K562 (cell line): ENCODE measurements at regions not wholly inside any gene's neighbourhood (a gene's known extent, or its start where the extent isn't known, plus 50 kb on each side); places are given as distances from the start of the nearest gene placed in this dataset.

Experiments
- ATAC-seq: fragments of 200-7000 bp; cut with Tn5 transposase; 3 replicates; pipeline ENCODE4 v1.9.1; 2020; ENCODE audit warnings: moderate library complexity
- BruUV-seq: library from RNA; stranded (reverse); fragments of 400-500 nt; replicated peaks from 2 replicates; lab custom pipeline; 2021; lab: Mats Ljungman, UMichigan
- CTCF ChIA-PET: fragments of 300-600 bp; formaldehyde crosslinking; extraction: SDS; loops from one replicate; lab custom pipeline; 2021; ENCODE audit warnings: low intra/inter-chr PET ratio; lab: Yijun Ruan, JAX
- POLR2A ChIA-PET: fragments of 300-600, 350-650 bp; sonication (Branson Sonifier 250); formaldehyde crosslinking; extraction: SDS; loops from one replicate; lab custom pipeline; 2021; ENCODE audit warnings: antibody characterized with exemption, inconsistent platforms; lab: Yijun Ruan, JAX
- DNase-seq, 4 experiments: peaks; one replicate each; pipeline versions ENCODE4 v3.0.0 to v3.0.0-alpha.2; 2011 to 2018; ENCODE audit warnings: low spot score in 3 of 4, mixed read lengths in 3 of 4; ENCODE audit errors: extremely low read depth in 1 of 4
- FAIRE-seq: peaks from 2 replicates; lab custom pipeline; 2011; peaks lifted over from hg19 to GRCh38; lab: Jason Lieb, UNC
- H2AFZ ChIP-seq: 2 replicates; pipeline ENCODE4 v1.6.0; 2011; ENCODE audit warnings: low read depth, low read length, control low read depth, inconsistent platforms
- H3K27ac ChIP-seq: fragments of 200-600 bp; 3 replicates; pipeline ENCODE4 v1.8.0; 2011; ENCODE audit warnings: low read depth, mild to moderate bottlenecking, control low read depth, inconsistent platforms, low read length, moderate library complexity, mixed read lengths; ENCODE audit errors: extremely low read depth
- H3K27me3 ChIP-seq, 2 experiments: fragments of 300-600 bp in 1 of 2; 2 replicates in 1 of 2; 3 replicates in 1 of 2; pipeline versions ENCODE4 v1.6.0 to v1.8.0; 2011; ENCODE audit warnings: inconsistent platforms in 2 of 2, low read length in 2 of 2, mild to moderate bottlenecking in 1 of 2, mixed read lengths in 1 of 2, moderate library complexity in 1 of 2; ENCODE audit not compliant: control insufficient read depth in 2 of 2, insufficient read depth in 2 of 2
- H3K36me3 ChIP-seq: fragments of 300-600 bp; 3 replicates; pipeline ENCODE4 v1.8.0; 2011; ENCODE audit warnings: mild to moderate bottlenecking, low read length, inconsistent platforms; ENCODE audit not compliant: control insufficient read depth, insufficient read depth
- H3K4me1 ChIP-seq, 2 experiments: fragments of 200-600 bp in 1 of 2; replicated peaks in 1 of 2; 2 replicates in 1 of 2; 3 replicates in 1 of 2; pipeline versions ENCODE4 v1.5.1 to v1.8.0; 2011; ENCODE audit warnings: inconsistent platforms in 2 of 2, low read length in 2 of 2, mild to moderate bottlenecking in 1 of 2, mixed read lengths in 1 of 2, moderate library complexity in 1 of 2; ENCODE audit not compliant: control insufficient read depth in 2 of 2, insufficient read depth in 2 of 2
- H3K4me2 ChIP-seq: 2 replicates; pipeline ENCODE4 v1.6.1; 2011; ENCODE audit warnings: low read length, control low read depth, inconsistent platforms, mixed read lengths; ENCODE audit not compliant: insufficient read depth
- H3K4me3 ChIP-seq: fragments of 200-600 bp; sonication (generic), shearing (Covaris generic); 2 replicates; pipeline ENCODE4 v1.5.1; 2016; ENCODE audit warnings: control low read depth, inconsistent platforms
- H3K79me2 ChIP-seq: fragments of 200-600 bp; 3 replicates; pipeline ENCODE4 v1.8.0; 2011; ENCODE audit warnings: low read length, inconsistent platforms; ENCODE audit not compliant: control insufficient read depth, insufficient read depth
- H3K9ac ChIP-seq, 2 experiments: 2 replicates each; pipeline versions ENCODE4 v1.6.0 to v1.6.1; 2011; ENCODE audit warnings: low read depth in 2 of 2, low read length in 2 of 2, control low read depth in 1 of 2, inconsistent platforms in 1 of 2, mild to moderate bottlenecking in 1 of 2, mixed read lengths in 1 of 2; ENCODE audit not compliant: insufficient read depth in 1 of 2
- H3K9me1 ChIP-seq: one replicate; pipeline ENCODE4 v1.6.0; 2011; ENCODE audit warnings: inconsistent platforms, mild to moderate bottlenecking, low read length, moderate library complexity; ENCODE audit not compliant: control insufficient read depth, insufficient read depth
- H3K9me3 ChIP-seq: replicated peaks from 2 replicates; pipeline ENCODE4 v1.5.1; 2011; ENCODE audit warnings: low read depth, low read length, inconsistent platforms; ENCODE audit not compliant: control insufficient read depth, insufficient read depth
- H4K20me1 ChIP-seq: replicated peaks from 2 replicates; pipeline ENCODE4 v1.6.1; 2011; ENCODE audit warnings: low read length, inconsistent platforms, mixed read lengths; ENCODE audit not compliant: control insufficient read depth, insufficient read depth
- ARID2 ChIP-seq: fragments of 450-650 bp; IDR thresholded peaks from 2 replicates; pipeline ENCODE4 v1.6.1; 2017; ENCODE audit warnings: antibody characterized with exemption, mild to moderate bottlenecking
- E2F5 ChIP-seq: sonication (generic); formaldehyde crosslinking; IDR thresholded peaks from 2 replicates; pipeline ENCODE4 v1.8.0; 2022; ENCODE audit warnings: mild to moderate bottlenecking, missing genetic modification reagents
- EHMT2 ChIP-seq: fragments of 450-650 bp; IDR thresholded peaks from 2 replicates; pipeline ENCODE4 v1.6.1; 2018; ENCODE audit warnings: antibody characterized with exemption
- ELF2 ChIP-seq: fragments of 250-450 bp; sonication (Bioruptor Pico); IDR thresholded peaks from 2 replicates; pipeline ENCODE4 v1.5.0; 2021; ENCODE audit warnings: mild to moderate bottlenecking
- HLTF ChIP-seq: fragments of 450-650 bp; IDR thresholded peaks from 2 replicates; pipeline ENCODE4 v1.6.1; 2016
- KDM1A ChIP-seq, 2 experiments: fragments of 450-650 bp; IDR thresholded peaks; 2 replicates each; pipeline ENCODE4 v1.6.1; 2016; ENCODE audit warnings: mild to moderate bottlenecking in 2 of 2
- KDM2B ChIP-seq: fragments of 250-450 bp; sonication (Bioruptor Pico); IDR thresholded peaks from 2 replicates; pipeline ENCODE4 v1.8.0; 2021; ENCODE audit warnings: mild to moderate bottlenecking, moderate library complexity
- SREBF2 ChIP-seq: sonication (generic); formaldehyde crosslinking; IDR thresholded peaks from 2 replicates; pipeline ENCODE4 v1.4.0; 2020; ENCODE audit warnings: mild to moderate bottlenecking, missing genetic modification reagents
- TRIM24 ChIP-seq, 2 experiments: fragments of 450-650 bp; IDR thresholded peaks; 2 replicates each; pipeline ENCODE4 v1.6.1; 2016
- XRCC5 ChIP-seq: fragments of 200-400 bp; formaldehyde crosslinking; IDR thresholded peaks from 2 replicates; pipeline ENCODE4 v1.6.1; 2017; ENCODE audit warnings: low read depth, mild to moderate bottlenecking, low read length
- WGBS: fragments of 100-300 bp; shearing (Covaris generic); methylation state at CpG from one replicate; pipeline ENCODE4 v1.1.6; 2016; ENCODE audit warnings: low coverage, mixed read lengths; ENCODE audit not compliant: insufficient coverage; ENCODE audit errors: missing lambda C conversion rate; 5-methylcytosine and 5-hydroxymethylcytosine counted together
- in situ Hi-C: fragments of 300-500 bp; cut with MboI; formaldehyde crosslinking; loops from 4 replicates; pipeline ENCODE4 v1.15.0; 2018; ENCODE audit warnings: inconsistent platforms, mixed read lengths
- intact Hi-C: fragments of 100-400 bp; cut with micrococcal nuclease; formaldehyde crosslinking; loops from 2 replicates; pipeline ENCODE4 v1.14.2; 2022

- no peak overlapping the region for H2AFZ ChIP-seq
- 2% methylated on average over 2 of the region's 2 CpGs for WGBS
- H3K79me2 ChIP-seq, result no peaks in the 10 kb centered on the region
- peaks cover 5% of the 10 kb centered on the region in 2 experiments; a peak in 2 of 5 replicates for H3K27me3 ChIP-seq
- CTCF ChIA-PET, result no interaction called here
- BruUV-seq, result no TSS peak
- TF ChIP-seq KDM2B (no peak), E2F5 (CRISPR knock-in tag) (no peak), XRCC5 (no peak), KDM1A (IDR thresholded peaks at IDR 0.05) (no peak), ARID2 (no peak), HLTF (no peak), SREBF2 (no peak), EHMT2 (no peak), ELF2 (no peak), TRIM24 (IDR thresholded peaks at IDR 0.05) (no peak)
- TF ChIP-seq, all 486 proteins: peak for 0
- H3K4me3 ChIP-seq, result no peak overlapping the region
- no peaks in the 10 kb centered on the region for H3K36me3 ChIP-seq
- POLR2A ChIA-PET, result interaction anchor here (1.9 kb wide), 1 partner anchor 12 kb away, joined by 6 read pairs; no protein-coding TSS in a partner anchor
- H3K4me2 ChIP-seq, result no peak overlapping the region
- H3K4me1 ChIP-seq, result no peaks in the 10 kb centered on the region
- H3K27ac ChIP-seq, result no peak overlapping the region
- no peaks in the 10 kb centered on the region for H3K9me3 ChIP-seq
- DNase-seq (no peak), ATAC-seq (no peak), FAIRE-seq (no peak)
- no peaks in the 10 kb centered on the region; the same call in 1 of the 2 replicates for H4K20me1 ChIP-seq
- intact Hi-C loops (no loop called here), in situ Hi-C loops (no loop called here)
- H3K9ac ChIP-seq, result no peak overlapping the region
- no peaks in the 10 kb centered on the region for H3K9me1 ChIP-seq
Measured at GRCh38 chr2:177026253-177026652, 186.3 kb upstream of the HNRNPA3 start.
